Heart left ventricle (tissue), 13 donors: ENCODE measurements at regions not wholly inside any gene's neighbourhood (a gene's known extent, or its start where the extent isn't known, plus 50 kb on each side); places are given as distances from the start of the nearest gene placed in this dataset.

ENCODE experiments used
- POLR2A ChIP-seq, 2 donors: fragments of 450-650 bp; IDR thresholded peaks; one replicate each; pipeline ENCODE4 v1.6.1; 2017; ENCODE audit warnings: antibody characterized with exemption in 2 of 2, mild to moderate bottlenecking in 2 of 2, moderate library complexity in 2 of 2
- TF ChIP-seq, protein P1 (sequence below), 12 donors: fragments of 200-600 bp; sonication (generic) in 4 of 12; IDR thresholded peaks; one replicate each; pipeline versions ENCODE4 v1.5.0 to v1.8.0; 2018 to 2022; ENCODE audit warnings: antibody characterized with exemption in 12 of 12, mild to moderate bottlenecking in 5 of 12
- donor health status: ischemic (EF 13 %, LVEDD 7.1; RV severe dilation, severe dysfunction).
- donor health status: DM: no; HTN: yes; CAD: no.
- donor health status: DM: no; HTN: no; CAD: no.
- donor health status: ischemic (EF 25% LVEDD 6.9; RV normal size, moderate dysfunction).
- donor health status: ischemic (EF 25% LVEDD 5.7; RV mildly dilated, moderate dysfunction).
- donor health status: ischemic (EF 35%, LVEDD 5.7; RV mildly dilated, moderate dysfunction).
- donor health status: nonischemic (EF 11% LVEDD 7.7; RV severe dilation, severe dysfunction).
- donor health status: DM: yes; HTN: yes; CAD: no.
- donor health status: PGD.
- donor health status: ischemic (EF 29% LVEDD 5.4; RV normal size, mild dysfunction).
- donor health status: nonischemic (EF 23%, LVEDD 6.1; RV moderate dilation, normal function).

- TF ChIP-seq, protein P1, sequence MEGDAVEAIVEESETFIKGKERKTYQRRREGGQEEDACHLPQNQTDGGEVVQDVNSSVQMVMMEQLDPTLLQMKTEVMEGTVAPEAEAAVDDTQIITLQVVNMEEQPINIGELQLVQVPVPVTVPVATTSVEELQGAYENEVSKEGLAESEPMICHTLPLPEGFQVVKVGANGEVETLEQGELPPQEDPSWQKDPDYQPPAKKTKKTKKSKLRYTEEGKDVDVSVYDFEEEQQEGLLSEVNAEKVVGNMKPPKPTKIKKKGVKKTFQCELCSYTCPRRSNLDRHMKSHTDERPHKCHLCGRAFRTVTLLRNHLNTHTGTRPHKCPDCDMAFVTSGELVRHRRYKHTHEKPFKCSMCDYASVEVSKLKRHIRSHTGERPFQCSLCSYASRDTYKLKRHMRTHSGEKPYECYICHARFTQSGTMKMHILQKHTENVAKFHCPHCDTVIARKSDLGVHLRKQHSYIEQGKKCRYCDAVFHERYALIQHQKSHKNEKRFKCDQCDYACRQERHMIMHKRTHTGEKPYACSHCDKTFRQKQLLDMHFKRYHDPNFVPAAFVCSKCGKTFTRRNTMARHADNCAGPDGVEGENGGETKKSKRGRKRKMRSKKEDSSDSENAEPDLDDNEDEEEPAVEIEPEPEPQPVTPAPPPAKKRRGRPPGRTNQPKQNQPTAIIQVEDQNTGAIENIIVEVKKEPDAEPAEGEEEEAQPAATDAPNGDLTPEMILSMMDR (IDR thresholded peaks at IDR 0.05) = no peak
- no peak for TF ChIP-seq POLR2A (IDR thresholded peaks at IDR 0.05)
Observed at GRCh38 chr6:166073082-166073481, 94.6 kb downstream of the TBXT start.
